OCI-LY7 (cell line): ENCODE measurements at regions not wholly inside any gene's neighbourhood (a gene's known extent, or its start where the extent isn't known, plus 50 kb on each side); places are given as distances from the start of the nearest gene placed in this dataset.

ENCODE experiments used
- CTCF ChIP-seq: fragments of 200-600 bp; sonication (generic); conservative IDR thresholded peaks from 2 replicates; pipeline ENCODE4 v1.5.1; 2014; ENCODE audit warnings: mild to moderate bottlenecking, antibody characterized with exemption, low read length, moderate library complexity, mixed read lengths
- EZH2phosphoT487 ChIP-seq: fragments of 200-600 bp; sonication (generic); IDR thresholded peaks from 2 replicates; pipeline ENCODE4 v1.6.1; 2018; ENCODE audit warnings: low read depth, borderline replicate concordance, mild to moderate bottlenecking, mixed run types, antibody characterized with exemption, low read length, moderate library complexity, mixed read lengths

- TF ChIP-seq CTCF (no peak), EZH2phosphoT487 (no peak)
These were observed 79.4 kb upstream of the PRSS16 start for GRCh38 chr6:27168108-27168507.
